Activated gamma-delta T cell treated with Interleukin-2 at 50 U/mL for 16 hours (primary cell): ENCODE measurements at regions not wholly inside any gene's neighbourhood (a gene's known extent, or its start where the extent isn't known, plus 50 kb on each side); places are given as distances from the start of the nearest gene placed in this dataset.
"Not testable (repeated sequence)": the region's sequence is repeated elsewhere in the genome, so short reads cannot be mapped to it uniquely, and the experiment has no call there.

Experiments
- DNase-seq: peaks from one replicate; pipeline ENCODE4 v3.0.0-alpha.2; 2020

DNA sequence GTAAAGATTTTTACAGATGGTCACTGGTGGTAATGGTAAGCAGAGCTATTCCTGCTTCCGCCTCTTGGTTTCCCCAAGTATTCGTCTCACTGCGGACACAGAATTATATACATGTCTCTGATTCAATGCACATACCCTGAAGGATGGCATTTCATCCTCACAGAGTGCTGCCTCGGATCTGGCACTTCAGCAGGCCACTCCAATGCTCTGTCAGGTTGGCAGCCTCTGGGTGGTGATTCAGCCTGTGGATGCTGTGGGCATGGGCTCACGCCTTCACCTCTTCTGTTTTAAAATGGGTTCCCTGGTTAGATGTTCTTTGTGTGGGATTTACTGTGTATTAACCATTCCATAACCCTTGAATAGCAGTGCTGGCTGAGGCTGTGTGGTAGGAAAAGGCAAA is 182.6 kb upstream of the ZNF608 start:
- DNase-seq: no peak

DNA sequence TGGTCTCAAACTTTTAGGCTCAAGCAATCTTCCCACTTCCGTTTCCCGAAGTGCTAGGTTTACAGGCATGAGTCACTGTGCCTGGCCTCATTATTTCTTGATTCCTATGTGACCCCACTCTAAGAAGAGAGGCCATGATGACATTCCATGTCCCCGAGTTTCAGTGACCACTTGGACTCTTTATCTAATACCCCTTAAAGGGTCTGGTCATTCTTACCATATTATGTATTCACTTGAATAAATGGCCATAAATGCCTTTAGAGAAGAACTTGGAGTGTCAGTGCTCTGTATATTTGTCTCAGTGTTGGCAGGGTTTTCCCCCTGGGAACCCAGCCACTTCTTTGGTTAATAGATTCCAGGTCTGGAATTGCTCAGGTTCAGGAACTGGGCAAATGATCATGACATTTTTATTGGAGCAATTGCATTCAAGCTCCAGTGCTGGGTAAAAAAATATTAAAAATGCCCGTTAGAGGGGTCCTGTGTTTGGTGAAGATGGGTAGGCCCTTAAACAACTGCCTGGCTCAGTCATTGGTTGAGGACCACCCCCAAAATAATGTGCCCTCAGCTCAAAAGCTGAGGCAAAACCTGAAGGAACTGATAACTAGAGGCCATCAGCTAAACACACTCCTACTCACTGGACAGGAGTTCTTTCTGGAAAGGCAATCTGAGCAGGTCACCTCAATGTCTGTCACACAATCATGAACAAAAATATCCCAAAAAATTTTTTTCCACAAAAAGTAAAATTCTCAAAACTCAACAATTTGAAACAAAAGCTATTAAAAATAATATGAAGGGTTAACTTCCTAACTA is 186.6 kb upstream of the ZNF608 start:
- no peak for DNase-seq

DNA sequence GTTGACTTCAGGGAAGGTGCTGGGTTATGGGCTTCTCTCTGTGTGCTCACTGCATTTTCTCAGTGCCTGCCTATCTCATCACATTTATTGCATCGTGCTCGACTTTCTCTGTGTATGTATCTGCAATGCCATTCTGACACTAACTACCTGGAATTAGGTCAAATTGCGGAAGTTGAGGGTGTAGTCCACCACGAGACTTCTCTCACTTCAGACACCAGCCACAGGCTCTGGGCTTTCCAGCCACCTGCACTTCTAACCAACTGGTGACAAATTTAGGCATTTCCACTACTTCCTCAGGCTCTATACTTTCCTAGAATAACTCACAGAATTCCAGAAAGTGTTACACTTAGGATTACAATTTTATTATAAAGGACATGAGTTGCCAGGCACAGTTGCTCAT is 188.6 kb upstream of the ZNF608 start:
- DNase-seq: no peak

DNA sequence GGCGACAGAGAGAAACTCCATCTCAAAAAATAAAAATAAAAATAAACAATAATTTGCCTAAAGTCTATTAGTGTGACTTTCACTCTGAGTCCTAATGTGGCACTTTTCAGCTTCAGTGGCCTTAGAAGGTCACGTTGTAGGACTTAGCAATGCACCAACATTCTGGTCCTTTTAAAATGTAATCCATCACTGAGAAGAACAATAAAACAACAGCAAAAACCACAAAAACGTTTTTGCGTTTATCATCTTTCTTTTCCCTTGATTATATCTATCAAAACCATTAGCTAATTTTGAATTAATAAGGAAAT is 190.1 kb upstream of the ZNF608 start:
- DNase-seq: no peak

DNA sequence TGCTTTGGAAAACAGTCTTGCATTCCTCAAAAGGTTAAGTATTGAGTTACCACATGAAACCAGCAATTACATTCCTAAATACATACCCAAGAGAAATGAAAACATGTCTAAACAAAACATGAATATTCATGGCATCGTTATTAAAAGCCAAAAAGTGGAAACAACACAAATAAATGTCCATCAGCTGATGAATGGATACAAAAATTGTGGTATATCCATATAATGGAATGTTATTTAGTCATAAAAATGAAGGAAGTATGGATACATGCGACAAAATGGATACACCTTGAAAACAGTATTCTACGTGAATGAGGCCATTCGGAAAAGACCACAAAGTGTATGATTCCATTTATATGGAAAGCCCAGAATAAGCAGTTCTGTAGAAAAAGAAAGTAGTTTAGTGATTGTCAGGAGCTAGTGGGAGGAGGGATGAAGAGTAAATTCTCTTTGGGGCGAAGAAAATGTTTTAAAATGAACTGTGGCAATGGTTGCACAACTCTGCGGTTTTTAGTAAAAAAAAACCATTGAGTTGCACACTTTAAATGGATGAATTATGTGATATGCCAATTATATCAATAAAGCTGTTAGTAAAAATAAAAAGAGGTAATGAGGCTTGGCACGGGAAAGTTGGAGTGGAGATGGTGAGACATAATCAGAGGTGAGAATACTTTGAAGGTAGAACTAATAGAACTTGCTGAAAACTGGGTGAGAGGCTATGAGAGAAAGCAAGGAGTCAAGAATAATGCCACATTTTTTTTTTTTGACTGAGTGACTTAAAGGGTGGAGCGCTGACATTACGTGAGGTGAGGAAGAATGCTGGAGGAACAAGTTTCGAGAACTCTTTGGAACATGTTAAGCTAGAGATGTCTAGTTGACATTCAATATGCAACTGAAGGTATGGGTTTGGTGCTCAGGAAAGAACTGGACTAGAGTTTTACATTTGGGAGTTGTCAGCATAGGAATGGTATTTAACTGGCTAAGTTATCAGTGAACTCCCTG is 194.9 kb upstream of the ZNF608 start:
- DNase-seq: no peak

DNA sequence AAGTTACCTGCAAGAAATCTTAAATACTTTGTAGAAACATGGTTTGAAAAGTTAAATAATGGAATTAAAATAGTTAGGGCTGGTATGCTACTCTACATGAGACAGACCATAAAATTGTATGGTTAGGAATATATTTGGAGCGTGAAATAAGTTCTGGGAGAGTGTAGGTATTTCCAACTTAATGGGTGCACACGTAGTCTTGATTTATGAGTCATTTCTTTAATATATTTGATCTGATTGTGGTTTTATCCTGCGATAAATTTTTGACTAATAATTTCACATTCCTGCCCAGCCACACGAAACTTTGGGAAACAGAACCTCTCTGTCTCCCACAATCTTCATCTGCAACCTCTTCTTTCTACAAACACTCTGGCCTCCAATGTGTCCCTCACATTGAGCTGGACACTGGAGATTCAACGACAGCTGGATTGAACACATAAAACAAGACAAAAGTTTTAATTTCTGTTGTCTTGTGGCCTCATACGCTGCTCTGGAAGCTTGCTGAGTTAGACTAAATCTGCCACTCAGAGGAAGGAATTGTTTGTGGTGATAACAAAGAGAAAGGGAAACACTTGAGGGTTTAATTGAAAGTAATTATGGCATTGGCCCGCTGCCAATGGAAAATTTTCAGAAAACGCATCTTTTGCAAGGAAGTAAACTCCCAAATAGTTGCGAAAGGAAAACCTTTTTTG is 201.8 kb upstream of the ZNF608 start:
- DNase-seq: no peak

DNA sequence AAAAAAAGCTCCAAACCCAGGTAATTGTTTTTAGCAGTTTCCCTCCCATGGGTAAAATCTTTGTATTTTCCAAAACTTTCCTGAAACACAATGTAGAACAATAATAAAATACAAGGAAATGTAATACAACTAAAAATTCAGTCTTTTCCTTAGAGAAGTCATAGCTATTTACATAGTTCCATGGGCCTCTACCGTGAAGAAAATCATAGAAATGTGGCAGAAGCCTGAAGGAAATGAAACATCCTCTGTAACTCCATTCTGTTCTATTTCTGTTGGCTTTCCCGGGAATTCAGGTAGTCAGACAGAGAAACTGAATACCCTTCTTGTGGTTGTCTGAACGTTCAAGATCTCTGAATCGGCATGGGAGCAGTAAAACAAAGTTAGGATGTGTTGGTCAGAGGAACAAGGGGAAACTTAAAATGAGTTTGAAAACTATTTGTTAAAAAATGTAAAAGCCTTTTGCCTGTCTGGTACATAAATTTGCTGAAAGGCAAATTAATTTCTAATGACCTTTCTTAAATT is 202.4 kb upstream of the ZNF608 start:
- DNase-seq: no peak

DNA sequence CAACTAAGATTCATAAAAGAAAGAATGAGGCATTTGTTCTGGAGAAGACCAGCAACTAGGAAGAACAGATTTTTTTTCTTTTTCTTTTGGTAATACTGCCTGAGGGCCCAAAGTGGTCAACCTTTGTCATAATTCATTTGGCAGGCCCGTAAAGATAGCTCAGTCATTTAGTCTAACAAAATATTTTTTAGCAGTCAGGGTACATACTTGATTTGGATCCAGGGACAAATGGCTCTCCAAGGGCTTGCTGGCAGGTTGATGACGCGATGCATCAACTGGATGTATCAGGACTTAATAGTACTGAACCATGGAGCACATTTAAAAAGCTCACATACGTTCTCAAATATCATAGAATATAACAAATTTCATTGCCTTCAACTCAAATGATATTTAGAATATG is 203.4 kb upstream of the ZNF608 start:
- no peak for DNase-seq

DNA sequence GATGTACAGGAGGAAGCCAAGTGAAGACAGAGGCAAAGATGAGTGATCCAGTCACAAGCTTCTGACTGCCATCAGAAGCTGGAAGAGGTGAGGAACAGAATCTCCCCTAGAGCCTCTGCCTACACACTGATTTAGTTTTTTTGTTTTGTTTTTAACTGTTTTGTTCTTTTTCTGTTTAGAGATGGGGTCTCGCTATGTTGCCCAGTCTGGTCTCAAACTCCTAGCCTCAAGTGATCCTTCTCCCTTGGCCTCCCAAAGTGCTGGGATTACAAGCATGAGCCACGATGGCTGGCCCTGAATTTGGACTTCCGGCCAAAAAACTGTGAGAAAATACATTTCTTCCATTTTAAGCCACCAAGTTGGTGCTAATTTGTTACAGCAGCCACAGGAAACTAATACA is 204.7 kb upstream of the ZNF608 start:
- DNase-seq: no peak

DNA sequence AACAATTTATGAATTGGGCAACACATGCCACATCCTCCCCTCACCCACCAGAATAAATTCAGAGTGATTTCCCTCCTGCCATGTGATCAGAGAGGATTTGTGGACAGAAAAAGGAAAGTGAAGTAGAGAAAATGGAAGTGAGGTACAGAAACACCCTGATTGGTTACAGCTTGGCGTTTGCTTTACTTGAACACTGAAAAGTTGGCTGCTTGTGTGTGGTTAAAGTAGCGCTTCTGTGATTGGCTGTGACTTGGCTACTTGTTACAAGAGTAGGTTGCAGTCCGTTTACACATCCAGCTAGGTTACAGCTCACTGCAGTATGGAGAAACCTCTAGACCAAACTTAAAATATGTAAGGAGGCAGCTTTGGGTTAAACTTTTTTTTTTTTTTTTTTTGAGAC is 205.2 kb upstream of the ZNF608 start:
- no peak for DNase-seq

DNA sequence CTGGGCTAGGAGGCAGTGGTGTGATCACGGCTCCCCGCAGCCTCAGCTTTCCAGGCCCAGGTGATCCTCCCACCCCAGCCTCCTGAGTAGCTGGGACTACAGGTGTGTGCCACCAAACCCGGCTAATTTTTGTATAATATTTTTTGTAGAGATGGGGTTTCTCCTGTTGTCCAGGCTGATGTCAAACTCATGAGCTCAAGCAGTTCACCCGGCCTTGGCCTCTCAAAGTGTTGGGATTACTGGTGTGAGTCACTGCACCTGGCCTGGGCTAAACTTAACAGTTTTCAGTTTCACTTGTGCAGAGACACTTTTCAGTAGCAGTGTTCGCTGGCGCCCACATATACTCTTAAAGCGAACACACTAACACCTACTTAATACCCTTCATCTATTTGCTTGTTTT is 205.6 kb upstream of the ZNF608 start:
- DNase-seq: no peak

DNA sequence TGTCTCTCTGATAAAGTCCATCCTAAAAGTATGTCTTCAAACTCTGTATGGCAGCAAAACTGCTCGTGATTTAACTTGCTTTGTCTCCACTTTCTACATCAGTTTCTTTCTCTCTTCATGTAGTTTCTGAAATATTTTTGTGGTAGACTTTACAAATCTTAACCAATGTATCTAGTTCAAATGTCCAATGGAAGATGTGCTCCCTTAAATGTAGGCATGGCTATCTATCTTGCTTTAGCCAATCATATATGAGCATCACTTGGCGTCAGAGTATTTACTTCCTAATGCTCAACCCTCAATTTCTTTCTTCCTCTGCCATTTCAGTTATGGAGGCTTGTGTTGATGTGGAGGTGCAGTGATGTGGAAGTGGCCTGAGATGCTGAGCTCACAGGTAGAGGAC is 206.1 kb upstream of the ZNF608 start:
- DNase-seq: no peak

DNA sequence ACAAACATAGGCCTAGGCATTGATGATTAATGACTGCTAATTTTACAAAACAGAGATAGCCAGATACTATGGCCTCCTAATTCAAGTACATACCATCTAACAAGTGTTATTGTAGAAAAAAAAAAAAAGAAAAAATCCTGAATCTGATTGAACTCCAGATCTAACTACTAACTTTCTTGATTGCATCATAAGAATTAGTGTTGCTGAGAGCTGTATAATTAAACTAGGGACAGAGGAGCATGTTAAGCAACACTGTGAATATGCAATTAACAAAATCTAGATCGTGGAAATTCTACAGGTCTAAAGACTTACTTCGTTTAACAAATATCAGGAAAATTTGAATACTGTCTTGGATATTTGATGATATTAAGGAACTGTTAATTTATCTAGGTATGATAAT is 208.3 kb upstream of the ZNF608 start:
- DNase-seq: no peak

DNA sequence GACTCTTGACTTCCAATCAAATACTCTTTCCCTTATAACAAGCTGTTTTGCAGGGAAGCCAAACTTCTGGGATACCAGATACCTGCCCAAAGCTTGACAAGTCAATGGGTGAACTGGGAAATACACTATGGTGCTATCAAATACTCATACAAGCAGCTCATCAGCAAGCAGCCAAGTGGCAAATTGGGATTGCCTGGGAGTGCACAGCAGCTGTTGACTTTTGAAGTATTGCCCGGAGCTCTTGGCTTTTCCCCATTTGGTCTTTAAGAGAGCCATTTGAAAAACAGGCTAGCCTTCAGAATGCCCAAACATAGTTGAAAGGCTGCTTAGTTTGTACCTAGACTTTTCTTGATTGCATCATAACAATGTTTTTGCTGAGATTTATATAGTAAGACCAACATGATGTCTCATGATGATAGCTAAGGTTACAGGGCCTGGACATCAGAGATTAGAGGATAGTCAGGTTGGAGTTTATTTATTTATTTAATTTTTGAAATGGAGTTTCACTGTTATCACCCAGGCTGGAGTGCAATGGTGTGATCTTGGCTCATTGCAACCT is 210.1 kb upstream of the ZNF608 start:
- DNase-seq: no peak

DNA sequence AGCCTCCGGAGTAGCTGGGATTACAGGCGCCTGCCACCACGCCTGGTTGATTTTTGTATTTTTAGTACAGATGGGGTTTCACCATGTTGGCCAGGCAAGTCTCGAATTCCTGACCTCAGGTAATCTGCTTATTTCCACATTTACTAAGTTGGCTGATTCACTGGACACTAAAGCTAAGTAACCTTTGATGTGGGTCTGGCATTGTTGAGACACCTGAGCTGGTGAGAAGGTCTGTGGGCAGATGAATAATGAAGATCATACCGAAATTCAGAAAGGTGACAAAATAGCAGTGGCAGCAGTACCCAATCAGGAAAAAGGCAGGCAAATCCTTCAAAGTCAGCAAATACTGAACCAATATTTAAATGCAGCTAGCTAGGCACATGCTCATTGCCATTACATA is 210.6 kb upstream of the ZNF608 start:
- DNase-seq: no peak

DNA sequence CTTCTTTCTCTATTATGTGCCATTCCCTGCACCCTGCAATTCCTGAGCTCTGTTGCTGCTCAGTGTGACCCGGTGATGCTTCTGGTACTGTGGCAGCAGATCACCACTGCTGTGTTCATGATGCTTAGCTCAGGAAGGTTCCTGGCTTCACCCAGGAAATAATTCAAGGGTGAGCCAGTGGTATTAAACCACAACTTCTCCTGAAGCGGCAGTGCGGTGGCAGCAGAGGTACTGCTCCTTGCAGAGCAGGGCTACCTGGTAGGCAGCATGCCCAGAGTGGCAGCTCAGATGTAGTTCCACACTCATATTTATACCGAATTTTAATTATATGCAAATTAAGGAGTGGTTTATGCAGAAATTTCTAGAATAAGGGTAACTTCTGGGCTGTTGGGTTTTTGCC is 213.8 kb upstream of the ZNF608 start:
- DNase-seq: no peak

DNA sequence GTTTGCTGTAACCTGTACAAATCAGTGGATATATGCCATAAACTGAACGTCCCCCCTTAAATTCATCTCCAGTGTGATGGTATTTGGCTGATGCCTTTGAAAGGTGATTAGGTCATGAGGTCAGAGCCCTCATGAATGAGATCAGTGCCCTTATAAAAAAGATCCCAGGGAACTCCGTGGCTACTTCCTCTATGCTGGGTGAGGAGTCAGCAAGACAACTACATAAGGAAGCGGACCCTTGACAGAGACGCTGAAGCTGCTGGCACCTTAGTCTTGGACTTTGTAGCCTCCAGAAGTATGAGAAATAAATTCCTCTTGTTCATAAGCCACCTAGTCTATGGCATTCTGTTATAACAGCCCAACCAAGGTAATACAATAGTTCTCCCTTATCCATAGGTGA is 215.1 kb upstream of the ZNF608 start:
- no peak for DNase-seq

DNA sequence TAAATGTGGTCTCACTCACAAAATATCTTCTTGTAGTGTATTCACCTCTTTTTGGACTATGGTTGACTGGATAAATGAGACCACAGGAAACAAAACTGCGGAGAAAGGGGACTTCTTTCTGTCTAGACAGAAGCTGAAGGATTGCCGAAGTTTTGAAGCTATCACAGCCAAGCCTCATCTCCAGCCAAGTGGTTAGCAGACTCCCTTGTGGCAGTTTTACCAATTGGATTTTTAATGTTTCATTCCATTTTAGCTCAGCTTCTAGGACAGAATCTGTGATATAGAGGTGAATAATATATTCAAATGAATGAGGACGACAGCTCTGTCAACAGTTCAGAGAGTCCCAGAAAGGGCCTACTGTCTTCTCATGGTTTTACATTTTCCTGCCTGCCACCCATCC is 215.7 kb upstream of the ZNF608 start:
- no peak for DNase-seq

DNA sequence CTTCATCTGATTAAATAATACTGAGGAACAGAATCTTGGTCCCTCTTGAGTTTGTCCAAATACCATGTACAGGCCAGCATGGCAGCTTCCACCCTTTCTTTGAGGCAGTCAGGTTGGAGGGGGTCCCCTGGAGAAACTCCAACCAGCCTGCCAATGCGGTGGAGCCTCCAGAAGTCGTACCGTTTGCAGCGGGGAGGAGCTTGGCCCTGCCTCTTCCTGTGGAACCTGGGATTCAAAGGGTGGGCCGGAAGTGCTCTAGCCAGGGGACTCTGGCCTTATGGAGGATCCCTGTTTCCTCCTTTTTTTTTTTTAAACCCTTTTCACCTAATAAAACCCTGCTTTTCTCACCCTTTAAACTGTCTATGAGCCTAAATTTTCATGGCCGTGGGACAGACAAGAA is 216.3 kb upstream of the ZNF608 start:
- no peak for DNase-seq

DNA sequence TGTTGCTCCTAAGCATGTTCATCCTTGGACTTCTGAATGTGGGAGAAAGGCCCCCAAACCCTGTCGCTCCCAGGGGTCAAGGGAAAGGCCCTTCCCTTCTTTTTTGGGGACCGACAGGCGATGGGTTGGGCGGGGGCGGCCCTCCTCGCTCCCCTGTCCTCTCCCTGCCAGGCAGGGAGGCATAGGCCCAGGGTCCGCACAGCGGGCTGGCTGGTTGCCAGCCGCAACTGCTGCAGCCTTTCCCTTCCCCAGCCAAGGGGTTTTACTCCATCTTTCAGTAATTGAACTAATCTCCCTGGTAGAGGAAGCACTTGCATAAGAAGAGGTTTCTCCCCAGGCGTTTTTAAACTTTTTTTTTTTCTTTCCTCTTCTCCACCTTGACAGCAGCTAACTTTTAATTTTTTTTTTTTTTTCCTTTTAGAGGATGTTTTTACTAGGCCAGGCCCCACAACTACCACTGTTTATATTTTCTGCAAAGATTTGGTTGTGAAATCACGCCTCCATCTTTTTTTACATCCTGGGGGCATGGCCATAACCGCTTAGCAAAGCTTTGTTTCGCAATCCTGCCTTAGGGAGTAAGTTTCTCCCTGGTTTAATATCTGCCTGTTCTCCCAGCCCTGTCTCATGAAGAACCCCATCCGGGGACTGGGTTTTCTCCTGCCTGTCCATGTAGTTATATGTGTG is 216.9 kb upstream of the ZNF608 start:
- no peak for DNase-seq

DNA sequence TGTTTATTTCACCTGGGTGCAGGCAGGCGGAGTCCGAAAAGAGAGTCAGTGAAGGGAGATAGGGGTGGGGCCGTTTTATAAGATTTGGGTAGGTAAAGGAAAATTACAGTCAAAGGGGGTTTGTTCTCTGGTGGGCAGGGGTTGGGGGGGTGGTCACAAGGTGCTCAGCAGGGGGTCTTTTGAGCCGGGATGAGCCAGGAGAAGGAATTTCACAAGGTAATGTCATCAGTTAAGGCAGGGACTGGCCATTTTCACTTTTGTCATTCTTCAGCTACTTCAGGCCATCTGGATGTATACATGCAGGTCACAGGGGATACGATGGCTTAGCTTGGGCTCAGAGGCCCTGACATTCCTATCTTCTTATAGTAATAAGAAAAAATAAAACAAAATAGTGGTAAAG is 220.3 kb upstream of the ZNF608 start:
- DNase-seq: not testable (repeated sequence)

DNA sequence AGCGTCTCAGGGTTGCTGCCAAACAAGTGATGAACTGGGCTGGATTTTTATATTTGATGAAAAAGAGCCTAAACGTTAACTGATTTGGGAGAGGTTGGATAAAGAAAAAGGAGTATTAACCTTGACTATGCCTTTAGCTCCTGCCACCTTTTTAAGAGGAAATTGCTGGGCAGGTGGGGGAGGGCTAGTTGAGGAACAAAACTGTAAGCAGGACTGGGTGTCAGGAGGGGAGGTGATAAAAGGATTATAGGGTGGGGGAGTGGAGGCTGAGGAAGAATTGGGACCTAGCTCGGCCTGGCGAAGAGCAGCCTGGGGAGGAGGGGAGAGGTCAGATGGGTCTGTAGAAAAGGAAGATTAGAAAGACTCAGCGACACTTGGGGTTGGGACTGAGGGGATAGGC is 223.9 kb upstream of the ZNF608 start:
- DNase-seq: not testable (repeated sequence)

DNA sequence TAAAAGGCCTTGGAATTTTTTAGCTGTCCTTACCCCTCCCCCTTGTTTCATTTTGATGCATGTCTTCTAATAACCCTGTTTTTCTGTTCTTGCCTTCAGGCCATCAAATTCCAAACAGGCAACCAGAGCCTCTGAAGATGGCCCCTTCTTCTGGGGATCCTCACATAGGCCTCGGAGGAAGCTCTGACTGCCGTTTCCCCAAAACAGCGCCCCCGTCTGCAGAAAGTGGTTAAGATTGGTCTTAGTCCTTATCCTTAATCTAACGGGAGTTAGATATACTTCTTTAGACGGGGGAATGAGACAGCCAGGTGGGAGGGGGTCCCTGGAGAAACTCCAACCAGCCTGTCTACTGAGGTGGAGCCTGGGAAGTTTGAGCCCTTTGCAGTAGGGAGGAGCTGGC is 226.3 kb upstream of the ZNF608 start:
- no peak for DNase-seq
